UCSD-AML1 (cell line): ENCODE measurements at regions not wholly inside any gene's neighbourhood (a gene's known extent, or its start where the extent isn't known, plus 50 kb on each side); places are given as distances from the start of the nearest gene placed in this dataset.
A peak's percentile ranks its signal among the peaks of the same experiment; 100 is the strongest.
"Not testable (repeated sequence)": the region's sequence is repeated elsewhere in the genome, so short reads cannot be mapped to it uniquely, and the experiment has no call there.

Experiments
- DNase-seq: peaks from one replicate; lab custom pipeline; 2025; ENCODE audit not compliant: unreplicated experiment; lab: John Stamatoyannopoulos, UW

DNA sequence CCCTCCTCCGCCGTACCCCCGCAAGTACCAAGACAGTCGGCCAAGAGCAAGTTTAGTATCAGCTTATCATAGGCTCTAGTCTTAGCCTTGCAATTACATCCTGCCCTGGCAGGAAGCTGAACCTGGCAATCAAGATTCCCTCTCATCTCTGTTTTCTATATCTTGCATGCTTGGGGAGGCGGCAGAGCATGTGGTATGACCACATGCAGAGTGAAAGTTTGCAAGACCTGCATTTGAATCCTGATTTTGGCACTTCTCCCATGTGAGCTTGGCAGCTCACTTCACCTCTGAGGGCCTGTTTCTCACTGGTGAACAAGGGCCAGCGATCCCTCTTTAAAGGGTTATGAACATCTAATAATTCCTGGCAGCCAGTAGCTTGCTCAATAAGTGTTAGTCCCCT is 106.1 kb upstream of the FRMD4B start:
- no peak for DNase-seq

DNA sequence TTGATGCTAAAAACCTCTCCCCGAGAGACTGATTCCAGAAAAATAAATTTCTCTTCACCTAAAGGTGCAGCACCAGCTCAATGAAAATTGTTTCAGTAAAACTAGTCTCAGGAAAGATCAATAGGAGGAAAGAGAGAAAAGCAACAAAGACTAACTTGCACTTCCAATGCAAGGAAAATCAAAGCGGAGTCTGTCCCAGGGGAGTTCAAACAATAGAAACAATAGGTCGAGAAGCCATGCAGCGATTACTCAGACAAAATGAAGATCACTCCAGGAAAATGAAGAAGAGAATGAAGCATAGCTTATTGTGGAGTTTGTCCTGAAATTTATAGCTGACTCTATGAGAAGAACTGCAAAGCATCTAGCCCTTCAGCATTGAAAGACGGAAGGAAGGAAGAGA is 105.1 kb upstream of the FRMD4B start:
- DNase-seq: no peak

DNA sequence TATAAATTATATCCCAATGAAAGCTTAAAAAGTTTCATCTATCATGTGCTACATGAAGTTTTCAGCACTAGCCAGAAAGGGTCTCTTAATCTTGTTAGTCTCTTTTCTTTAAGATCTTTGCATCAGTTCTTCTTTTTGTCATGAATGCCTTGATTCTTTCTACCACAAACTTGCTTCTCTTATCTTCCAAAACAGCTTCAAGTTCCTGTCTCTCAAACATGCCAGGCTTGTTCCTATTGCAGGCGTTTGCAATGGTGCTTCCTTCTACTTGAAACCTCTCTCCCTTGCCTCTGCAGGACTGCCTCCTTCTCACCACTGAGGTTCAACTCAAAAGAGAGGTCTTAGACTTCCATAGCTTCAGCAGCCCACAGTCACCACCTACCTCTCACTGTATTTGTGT is 104.3 kb upstream of the FRMD4B start:
- peak; percentile 10 for DNase-seq

DNA sequence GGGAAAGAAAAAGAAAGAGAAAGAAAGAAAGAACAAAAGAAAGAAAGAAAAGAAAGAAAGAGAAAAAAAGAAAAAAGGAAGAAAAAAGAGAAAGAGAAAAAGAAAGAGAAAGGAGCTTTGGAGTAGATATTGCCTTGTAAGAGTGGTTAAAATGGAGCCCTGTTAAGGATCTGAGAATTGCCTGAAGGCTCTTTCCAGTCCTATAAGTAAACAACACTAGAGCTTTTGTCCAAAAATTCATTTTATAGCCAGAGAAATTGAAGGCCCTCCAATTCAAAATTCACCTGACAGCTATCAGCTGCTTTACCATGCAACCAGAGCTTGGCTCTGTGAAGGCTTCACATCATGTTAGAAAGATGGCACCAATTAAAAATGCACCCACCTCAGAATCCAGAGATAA is 102.1 kb upstream of the FRMD4B start:
- no peak for DNase-seq

DNA sequence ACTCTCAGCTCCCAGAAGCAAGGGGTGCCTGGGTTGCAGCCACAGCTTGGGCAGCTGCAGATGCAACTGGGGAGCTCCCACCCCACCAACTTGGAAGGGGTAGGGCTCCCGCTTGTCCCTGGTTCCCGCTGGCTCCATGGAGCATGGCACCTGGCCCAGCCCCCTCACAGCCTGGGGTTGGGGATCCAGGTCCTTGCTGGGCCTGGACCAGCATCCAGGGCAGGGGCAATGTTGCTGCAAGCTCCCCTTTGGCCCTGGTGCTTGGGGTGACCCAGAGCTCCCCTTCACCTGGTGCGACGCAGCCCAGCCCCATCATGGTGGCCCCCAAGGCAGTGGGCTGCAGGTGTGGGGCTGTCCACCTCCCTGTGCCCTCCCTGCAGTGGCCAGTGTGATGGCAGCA is 99.6 kb upstream of the FRMD4B start:
- no peak for DNase-seq

DNA sequence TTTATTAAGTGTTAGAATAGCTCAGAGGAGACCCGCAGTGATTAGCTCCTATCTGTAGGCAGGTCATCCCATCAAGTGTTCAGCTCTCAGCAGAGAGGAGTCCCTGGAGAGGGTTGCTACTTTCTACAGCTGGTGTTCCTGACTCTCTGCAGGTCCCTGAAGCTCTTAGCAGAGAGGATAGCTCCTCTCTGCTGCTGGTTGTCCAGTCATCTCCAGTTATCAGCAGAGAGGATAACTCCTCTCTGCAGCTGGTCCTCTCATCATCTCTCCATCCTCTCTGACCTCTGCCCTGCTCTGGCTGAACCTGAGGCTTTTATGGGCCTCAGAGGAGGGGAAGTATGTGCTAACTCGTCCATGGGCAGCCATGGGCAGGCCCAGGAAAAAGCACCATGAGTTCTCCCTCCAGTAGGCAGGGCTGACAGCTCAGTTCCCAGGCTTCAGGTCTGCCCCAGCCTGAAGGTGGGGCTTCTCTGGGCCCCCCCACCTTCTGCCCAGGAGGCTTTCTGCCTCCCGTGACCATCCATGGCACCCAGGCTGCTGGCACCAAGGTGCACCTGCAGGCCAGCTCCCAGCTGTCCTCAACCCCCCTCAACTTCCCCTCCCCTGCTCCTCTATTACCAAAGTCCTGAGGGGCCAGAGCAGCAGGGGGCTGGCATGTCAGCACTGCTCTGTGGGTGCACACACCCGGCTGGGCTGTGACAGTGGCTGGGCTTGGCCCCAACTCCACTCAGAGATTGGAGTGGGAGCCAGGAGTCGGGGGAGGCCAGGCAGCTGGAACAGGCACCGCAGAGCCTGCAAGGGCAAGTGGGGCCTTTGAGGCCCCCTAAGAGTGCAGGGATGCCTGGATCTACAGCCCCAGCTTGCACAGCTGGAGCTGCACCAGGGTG is 98.9 kb upstream of the FRMD4B start:
- no peak for DNase-seq

DNA sequence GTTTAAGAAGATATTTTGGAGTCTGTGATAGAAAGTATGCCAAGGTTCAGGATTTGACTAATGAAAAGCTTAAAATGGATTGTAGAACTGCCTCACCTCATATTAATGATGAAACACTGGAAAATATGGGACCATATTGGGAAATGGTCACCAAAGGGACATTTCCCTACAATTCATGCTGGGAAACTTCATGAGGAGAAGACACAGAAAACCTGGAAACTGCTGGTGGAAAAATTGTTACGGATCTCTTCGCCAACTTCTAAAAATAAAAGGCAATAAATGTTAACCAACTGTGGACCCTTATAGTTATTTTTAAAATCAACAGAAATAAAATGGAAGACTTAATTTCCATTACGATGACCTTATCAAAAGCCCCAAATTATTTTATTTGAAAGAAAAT is 97.6 kb upstream of the FRMD4B start:
- no peak for DNase-seq

DNA sequence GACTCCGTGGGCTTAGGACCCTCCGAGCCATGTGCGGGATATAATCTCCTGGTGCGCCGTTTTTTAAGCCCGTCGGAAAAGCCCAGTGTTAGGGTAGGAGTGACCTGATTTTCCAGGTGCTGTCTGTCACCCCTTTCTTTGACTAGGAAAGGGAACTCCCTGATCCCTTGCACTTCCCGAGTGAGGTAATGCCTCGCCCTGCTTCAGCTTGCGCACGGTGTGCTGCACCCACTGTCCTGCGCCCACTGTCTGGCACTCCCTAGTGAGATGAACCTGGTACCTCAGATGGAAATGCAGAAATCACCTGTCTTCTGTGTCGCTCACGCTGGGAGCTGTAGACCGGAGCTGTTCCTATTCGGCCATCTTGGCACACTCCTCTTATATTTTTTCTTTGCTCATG is 95.1 kb upstream of the FRMD4B start:
- not testable (repeated sequence) for DNase-seq

DNA sequence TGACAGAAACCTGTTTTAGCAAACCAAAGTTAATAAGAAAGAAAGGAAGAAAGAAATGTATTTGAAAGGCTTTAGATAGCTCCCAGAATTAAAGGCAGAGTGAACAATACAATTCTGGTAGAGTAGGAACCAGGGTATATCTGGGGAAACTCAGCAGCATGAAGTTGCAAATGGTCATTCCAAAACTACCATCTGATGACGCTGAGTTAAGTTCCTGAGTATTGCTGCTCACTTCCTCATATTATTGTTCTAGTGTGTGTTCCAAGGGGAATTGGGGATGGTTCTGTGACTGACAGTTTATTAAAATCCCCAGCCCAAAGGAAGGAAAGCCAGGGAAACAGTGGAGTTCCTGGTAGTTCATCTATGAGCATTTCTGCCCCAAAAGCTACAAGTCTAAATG is 88.3 kb upstream of the FRMD4B start:
- DNase-seq: no peak

DNA sequence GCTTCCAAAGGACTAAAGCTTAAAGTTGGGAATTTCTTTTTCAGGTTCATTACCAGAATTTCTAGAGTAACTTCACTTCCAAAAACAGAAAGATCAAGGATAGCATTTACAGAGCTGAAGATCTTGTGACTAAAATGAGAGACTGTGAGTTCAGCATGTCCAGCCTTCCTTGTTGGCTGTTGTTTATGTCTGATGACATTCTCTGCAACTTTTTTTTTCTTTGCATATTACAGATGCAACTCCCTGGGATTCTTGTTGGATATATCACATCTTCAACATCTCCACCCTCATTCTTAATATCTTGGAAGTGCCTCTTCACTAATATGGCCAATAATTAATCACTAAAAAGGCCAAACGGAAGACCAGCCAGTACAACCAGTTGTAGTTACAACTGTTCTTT is 86.2 kb upstream of the FRMD4B start:
- no peak for DNase-seq

DNA sequence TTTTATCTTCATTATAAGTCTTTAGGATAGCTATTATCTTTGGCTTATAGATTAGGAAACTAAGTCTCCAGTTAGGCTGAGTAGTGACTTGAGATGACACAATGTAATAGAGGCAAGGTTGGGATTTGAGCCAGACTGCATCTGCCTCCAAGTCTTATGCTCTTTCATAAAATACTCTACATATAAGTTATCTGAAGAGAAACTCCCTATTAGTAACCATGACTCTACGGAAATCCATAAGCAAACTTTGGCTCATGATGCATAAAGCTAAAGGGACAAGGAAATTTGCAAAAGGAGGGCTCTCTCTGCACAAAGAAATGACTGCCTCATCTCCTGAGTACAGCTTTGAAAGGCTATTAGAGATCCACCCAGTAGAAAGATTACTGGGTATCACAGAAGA is 77.6 kb upstream of the FRMD4B start:
- DNase-seq: no peak

DNA sequence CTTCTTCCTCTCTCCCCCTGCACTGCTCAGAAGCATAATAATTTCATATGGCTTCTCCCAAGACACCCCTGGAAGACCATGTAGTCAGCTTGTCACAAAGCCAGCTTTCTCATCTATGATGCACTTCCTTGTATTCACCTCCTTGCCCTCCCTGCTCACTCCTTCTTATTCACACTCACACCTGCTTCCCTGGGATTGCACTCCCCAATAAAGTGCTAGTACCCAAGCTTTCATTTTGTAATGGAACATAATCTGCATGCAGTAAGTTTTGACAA is 76.9 kb upstream of the FRMD4B start:
- DNase-seq: no peak

DNA sequence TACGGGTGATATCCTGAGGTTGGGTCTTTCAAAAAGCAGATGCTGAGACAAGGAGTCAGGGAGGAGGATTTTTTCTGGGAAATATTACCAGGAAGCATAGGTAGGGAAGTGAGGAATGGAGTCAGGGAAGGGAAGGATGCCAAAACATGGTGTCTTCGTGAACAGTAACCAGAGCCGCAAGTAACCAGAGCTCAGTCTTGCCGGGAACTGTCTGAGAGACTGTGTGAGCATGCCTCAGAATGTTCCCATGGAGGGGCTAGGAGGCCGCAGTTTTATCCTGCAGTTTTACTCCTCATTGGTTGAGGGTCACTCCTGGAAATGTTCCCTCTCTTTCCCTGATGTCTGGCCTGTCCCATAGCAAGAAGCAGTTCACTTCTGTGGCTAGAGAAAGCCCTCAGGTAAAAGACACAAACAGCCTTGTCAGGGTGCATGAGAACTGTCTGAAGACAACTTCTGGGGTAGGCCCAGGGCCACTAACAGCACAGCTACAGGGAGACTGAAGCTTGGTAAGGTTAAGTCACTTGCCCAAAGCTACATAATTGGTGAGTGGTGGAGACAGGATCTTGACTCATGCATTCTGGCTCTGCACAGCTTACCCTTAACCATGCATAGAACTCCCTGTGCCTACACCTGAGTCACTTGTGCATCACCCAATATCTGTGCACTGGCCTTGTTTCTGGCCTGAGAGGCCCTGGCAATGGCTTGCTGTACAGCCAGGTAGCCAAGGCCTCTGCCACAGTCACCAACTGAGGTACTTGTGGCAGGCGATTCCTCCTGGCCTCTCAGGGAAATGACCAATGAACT is 76.3 kb upstream of the FRMD4B start:
- no peak for DNase-seq

DNA sequence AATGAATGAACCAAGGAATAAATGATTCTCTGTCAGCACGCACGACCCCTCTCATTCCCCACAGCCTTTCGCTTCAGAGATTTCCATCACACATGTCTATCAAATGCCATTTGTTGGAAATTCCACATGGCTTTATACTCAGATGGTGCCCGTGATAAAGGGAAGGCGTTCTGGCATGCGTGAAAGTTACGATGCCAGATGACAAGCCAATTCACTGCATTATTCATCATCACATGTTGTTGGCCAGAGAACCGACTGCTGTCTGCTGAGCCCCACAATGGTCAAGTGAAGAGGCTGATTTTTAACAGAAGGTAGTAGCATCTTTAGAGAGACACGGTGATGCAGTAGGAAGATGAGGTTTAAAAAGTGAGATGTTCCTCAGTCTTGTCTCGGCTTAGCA is 74.1 kb upstream of the FRMD4B start:
- no peak for DNase-seq

DNA sequence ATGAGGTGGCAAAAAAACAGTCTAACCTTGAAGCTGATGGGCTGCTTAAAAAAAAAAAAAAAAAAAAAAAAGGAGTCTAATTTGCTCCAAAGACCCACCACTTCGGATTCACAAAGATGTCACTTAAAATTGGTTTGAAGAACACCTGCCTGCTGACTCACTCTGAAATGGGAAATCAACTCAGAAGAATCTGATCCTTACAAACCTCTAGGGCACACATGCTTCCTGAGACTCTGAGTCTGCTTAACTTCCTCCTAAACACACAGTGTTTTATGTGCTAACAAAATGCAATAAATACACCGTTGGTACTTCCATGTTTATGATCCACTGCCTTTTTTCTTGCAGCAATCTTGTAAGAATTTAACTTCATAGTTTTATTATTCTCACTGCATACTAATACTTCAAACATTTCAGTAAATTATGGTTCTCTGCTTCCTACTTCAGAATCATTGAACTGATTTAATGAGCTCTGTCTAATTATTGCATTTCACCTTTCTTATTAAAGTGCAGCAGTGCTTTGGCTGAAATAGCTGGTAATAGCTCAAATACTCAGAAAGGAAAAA is 73.0 kb upstream of the FRMD4B start:
- no peak for DNase-seq

DNA sequence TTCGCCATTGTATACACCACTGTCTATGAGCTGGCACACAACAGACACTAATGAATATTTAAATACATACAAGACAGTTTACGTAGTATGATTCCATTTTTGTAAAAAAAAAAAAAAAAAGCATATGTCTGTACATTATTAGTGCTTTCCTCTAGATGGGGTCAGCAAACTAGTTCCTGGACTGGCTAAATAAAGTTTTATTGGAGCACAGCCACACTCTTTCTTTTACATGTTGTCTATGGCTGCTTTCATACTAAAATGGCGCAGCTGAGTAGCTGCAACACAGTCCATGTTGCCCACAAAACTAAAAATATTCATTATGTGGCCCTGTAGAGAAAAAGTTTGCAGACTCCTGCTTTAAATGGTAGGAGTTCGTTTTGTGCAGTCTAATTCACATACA is 70.7 kb upstream of the FRMD4B start:
- no peak for DNase-seq

DNA sequence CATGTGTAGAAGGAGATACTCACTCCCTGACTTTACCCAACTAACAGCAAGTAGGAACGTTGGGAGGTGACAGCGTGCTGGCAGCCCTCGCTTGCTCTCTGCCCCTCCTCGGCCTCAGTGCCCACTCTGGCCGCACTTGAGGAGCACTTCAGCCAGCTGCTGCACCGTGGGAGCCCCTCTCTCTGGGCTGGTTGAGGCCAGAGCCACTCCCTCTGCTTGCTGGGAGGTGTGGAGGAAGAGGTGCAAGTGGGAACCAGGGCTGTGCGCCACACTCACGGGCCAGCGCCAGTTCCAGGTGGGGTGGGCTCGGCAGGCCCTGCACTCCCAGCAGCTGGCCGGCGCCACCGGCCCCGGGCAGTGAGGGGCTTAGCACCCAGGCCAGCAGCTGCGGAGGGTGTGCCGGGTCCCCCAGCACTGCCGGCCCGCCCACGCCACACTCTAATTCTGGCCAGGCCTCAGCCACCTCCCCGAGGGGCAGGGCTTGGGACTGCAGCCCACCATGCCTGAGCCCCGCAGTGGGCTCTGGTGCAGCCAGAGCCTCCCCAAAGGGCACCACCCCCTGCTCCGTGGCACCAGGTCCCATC is 68.4 kb upstream of the FRMD4B start:
- DNase-seq: no peak

DNA sequence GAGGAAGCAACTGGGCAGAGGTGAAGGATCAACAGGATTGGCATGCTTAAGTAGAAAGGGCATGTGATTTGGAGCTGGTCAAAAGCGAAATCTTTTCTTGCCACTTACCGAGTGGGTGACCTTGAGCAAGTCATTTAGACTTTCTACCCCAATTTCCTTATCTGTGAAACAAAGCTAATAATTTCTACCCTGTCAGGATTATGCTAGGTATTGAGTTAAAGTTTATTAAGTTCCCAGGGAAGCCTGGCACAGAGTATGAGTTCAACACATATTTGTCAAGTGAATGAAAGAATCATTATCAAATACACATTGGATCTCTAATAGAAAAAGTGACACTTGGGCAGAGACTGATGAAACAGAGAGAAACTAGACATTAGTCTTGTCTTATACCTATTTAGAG is 66.4 kb upstream of the FRMD4B start:
- DNase-seq: no peak

DNA sequence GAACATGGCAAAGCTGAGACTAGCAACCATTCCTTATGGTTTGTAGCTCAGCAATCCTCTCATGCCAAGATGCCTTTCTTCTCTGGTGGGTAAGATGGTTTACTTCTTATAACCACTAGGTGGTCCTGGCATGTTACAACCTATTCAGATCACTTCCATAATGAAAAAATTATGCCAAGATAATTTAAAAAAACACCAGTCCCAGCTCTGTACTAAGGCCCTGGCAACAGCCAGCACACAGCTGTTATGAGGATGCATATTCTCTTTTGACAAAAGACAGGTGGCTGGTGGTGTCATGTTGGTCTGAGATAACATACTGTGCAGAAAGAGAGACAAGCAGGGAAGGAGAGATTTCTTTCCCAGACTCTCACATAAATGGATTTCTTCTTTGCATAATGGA is 65.7 kb upstream of the FRMD4B start:
- no peak for DNase-seq

DNA sequence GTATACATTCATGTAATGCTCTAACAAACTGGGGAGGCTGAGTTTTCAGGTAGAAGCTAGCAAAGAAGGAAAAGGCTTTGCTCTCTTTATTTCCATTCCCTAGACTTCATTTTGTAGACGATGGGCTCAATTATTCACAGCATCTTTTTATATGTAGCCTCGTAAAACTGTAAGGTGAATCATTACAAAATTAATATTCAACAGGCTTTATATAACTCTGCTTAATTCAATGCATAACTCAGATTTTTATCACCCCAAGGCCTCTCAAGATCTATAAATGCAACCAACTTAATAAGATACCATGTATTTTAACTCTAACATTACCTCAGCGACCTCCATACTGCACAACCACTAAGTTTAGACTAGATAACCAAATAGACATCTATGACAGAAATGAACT is 63.0 kb upstream of the FRMD4B start:
- DNase-seq: no peak

DNA sequence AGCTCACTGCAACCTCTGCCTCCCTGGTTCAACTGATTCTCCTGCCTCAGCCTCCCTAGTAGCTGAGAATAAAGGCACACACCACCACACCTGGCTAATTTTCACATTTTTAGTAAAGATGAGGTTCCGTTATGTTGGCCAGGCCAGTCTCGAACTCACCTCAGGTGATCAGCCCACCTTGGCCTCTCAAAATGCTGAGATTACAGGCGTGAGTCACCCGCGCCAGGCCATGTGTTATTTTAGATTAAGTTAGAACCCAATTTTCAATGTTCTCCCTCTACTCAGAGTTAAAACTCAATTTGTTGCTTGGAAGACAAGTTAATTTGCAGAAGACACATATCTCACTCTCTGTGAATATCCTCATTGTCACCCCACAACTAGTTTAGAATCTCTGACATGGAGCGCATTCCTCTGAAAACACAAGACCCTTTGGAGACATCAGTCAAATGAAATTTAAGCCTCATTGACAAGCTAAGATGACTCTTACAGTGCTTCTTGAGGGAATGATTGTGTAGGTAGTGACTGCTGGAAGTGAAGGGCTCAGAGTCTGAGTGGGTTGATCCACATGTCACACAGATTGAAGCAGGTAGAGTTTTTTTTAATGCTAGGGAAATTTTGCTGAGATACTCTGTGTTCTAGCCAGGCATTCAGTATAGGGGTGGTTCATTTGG is 60.6 kb upstream of the FRMD4B start:
- no peak for DNase-seq
